ENCODE measurements at regions not wholly inside any gene's neighbourhood (a gene's known extent, or its start where the extent isn't known, plus 50 kb on each side); places are given as distances from the start of the nearest gene placed in this dataset.

GRCh38 chr12:105855361-105856047 is 283.2 kb downstream of the NUAK1 start:
- TF ChIP-seq EP300 (IDR thresholded peaks at IDR 0.05) = no peak
- no peak for TF ChIP-seq CTCF (IDR thresholded peaks at IDR 0.05)
- no peak for TF ChIP-seq POLR2AphosphoS5 (IDR thresholded peaks at IDR 0.05)
- TF ChIP-seq POLR2A (IDR thresholded peaks at IDR 0.05) = no peak
